ENCODE measurements at regions not wholly inside any gene's neighbourhood (a gene's known extent, or its start where the extent isn't known, plus 50 kb on each side); places are given as distances from the start of the nearest gene placed in this dataset.

GRCh38 chr18:39435209-39435608 is 1869.6 kb upstream of the CELF4 start (continued):
- TF ChIP-seq ZNF462 (CRISPR knock-in tag; IDR thresholded peaks at IDR 0.05) (no peak), POLR2AphosphoS5 (IDR thresholded peaks at IDR 0.05; ENCODE audit: low read depth) (no peak)

GRCh38 chr18:39434223-39434920 is 1868.8 kb upstream of the CELF4 start:
- DNase-seq (ENCODE audit: low spot score) (no peak), ATAC-seq (no peak)
- Histone ChIP-seq H3K27ac (ENCODE audit: low read depth) (no peak overlapping the region), H3K27me3 (ENCODE audit: insufficient read depth) (no peaks in the 10 kb centered on the region), H3K4me2 (no peak overlapping the region), H3K79me2 (replicated peaks; ENCODE audit: insufficient read depth) (no peaks in the 10 kb centered on the region), H2AFZ (no peak overlapping the region), H3K9me2 (ENCODE audit: insufficient read depth) (no peaks in the 10 kb centered on the region), H3K4me3 (no peak overlapping the region), H3F3A (replicated peaks; ENCODE audit: low read depth) (no peaks in the 10 kb centered on the region), H3K36me3 (ENCODE audit: insufficient read depth) (no peaks in the 10 kb centered on the region), H4K20me1 (replicated peaks; ENCODE audit: insufficient read depth) (no peaks in the 10 kb centered on the region), H3K4me1 (ENCODE audit: insufficient read depth) (no peaks in the 10 kb centered on the region)
- H3K4me1 Mint-ChIP-seq = no peaks in the 10 kb centered on the region
- no peak overlapping the region for H3K4me3 Mint-ChIP-seq
- H3K27me3 Mint-ChIP-seq (ENCODE audit: insufficient read depth, low read depth, poor library complexity) = peaks cover 5% of the 10 kb centered on the region
- no peak overlapping the region for H3K27ac Mint-ChIP-seq
- no peaks in the 10 kb centered on the region; the same call in 2 of the 3 replicates for H3K36me3 Mint-ChIP-seq (ENCODE audit: low read depth)
- H3K9me3 Mint-ChIP-seq = peaks cover 9% of the 10 kb centered on the region; the same call in 2 of the 3 replicates
- no peak for TF ChIP-seq ZNF114 (CRISPR knock-in tag; IDR thresholded peaks at IDR 0.05)
- no peak for TF ChIP-seq NANOG (IDR thresholded peaks at IDR 0.05; ENCODE audit: borderline replicate concordance)
- TF ChIP-seq EZH2 (IDR thresholded peaks at IDR 0.05; ENCODE audit: low read depth, unreplicated experiment) = no peak
- TF ChIP-seq POLR2AphosphoS5 (IDR thresholded peaks at IDR 0.05; ENCODE audit: low read depth) = no peak
- no peak for TF ChIP-seq JUNB (IDR thresholded peaks at IDR 0.05; ENCODE audit: unreplicated experiment)

Data from GM23338 (cell line).